GM18520 (cell line): ENCODE measurements at regions not wholly inside any gene's neighbourhood (a gene's known extent, or its start where the extent isn't known, plus 50 kb on each side); places are given as distances from the start of the nearest gene placed in this dataset.

Experiments
- ATAC-seq: cut with Tn5 transposase; IDR thresholded peaks from one replicate; pipeline ENCODE4 v1.9.1; 2021; ENCODE audit not compliant: unreplicated experiment

DNA sequence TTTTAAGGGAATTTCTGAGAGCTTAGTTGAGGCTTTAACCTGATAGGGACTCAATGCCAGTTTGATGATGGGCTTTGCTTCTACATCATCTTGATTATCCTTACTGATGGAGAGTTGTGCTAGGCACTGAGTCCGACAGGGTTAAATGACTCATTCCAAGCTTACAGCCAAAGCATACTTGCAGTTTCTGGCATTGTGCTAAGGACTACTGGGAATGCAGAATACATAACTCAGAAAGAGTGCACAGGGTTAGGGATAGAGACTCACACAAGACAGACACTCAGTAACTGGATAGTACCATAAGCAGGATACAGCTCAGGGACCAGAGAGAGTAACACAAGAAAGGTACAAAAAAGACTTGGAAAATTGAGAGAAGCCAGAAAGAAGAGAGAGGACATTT, 94.1 kb upstream of the SLC14A2 start:
- ATAC-seq: no peak

DNA sequence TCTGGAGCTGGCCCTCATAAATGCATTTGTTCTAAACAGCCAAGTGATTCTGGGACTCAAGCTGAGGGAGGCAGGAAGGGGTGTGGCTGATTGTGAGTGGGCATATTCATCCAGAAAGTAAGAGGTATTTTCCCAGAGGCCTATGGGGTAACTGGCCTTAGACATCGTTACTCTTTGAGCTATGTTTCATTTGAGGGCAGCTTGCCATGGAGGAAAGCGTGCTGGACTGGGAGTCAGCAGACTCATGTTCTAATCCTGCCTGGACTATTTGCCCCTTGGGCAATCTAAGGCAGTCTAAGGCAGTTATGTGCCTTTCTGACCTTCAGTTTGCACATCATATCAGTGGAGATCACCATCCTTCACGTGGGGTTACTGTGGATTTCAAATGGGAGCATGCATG, 93.5 kb upstream of the SLC14A2 start:
- ATAC-seq: no peak

DNA sequence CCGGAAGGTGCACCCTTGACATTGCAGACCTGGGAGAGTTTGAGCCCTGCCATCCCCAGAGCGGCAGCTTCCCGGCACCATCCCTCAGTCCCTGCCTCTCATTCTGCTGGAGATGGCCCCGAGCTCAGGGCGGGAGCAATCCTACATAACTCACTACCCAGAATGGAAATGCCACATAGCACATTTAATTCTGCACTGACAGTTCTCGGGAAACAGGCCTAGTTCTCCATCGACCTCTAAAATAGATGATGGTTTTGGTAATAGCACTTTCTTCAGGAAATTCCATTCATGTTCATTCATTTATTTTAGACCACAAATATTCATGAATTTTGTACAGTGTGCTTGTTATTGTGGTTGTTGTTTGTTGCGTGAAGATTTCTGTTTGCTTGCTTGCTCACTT, 92.9 kb upstream of the SLC14A2 start:
- ATAC-seq: no peak

DNA sequence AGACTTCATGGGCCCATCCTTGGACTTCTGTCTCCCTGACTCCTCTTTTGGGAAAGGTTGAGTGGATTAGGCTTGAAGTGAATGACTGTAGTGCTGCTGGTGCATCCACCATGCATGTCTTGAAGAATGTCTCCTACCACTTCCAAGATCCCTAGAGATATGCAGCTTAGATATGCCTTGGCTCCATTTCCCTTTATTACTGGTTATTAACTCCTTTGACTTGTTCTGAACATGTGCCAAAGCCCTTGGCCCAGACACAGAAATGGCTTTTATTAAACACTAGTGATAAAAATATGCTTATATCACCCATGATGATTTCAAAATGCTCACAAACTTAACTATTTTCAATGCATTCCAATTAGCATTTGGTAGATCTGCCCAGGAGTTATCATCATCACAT, 90.0 kb upstream of the SLC14A2 start:
- no peak for ATAC-seq

DNA sequence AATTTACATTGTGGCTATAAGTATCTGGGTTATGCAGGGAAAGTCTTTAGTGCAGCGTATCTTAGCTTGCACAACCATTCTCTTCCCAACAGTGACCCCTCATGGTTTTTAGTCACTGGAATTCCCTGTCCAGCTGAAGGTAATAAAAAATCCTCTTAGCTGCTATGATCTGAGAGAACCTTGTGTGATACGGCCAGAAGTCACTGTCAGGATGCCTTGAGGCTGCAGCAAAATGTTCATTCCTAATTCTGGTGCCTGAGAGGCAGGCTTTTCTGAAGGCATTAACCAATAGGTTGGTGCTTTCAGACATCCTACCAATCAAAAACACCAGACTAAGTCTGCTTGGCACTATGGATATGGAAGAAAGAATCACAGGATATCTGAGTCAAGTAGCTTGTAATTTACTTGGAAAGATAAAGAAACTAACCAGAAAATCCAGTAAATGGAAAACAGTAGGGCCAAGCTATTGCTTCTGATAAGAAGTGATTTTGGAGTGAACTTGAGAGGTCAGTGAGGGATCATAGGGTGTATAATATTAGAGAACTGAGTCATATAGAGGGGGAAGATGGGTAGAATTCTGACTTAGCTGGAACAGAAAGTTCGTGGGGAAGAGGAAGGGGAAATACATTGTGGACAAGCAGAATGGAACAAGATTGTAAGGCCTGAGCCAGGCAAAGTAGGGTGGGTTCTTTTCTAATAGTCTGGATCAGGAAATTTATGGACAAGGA, 89.0 kb upstream of the SLC14A2 start:
- no peak for ATAC-seq

DNA sequence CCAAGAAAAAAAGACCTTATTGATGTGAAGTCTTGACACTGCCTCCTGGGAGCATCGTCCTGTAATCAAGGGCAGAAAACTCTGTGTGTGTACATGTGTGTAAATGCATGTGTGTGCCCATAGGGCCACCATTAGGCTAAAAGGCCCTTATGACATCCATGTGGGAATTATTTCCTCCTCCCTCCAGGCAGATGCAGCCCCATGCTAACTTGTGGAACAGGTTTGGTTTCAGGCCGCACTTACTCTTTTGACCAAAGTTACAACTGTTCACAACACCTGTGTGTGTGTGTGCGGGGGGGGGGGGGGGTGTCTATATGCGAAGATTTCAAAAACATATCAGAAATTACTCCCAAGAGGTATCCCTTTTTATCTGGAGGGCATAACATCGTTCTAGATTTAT, 87.4 kb upstream of the SLC14A2 start:
- no peak for ATAC-seq

DNA sequence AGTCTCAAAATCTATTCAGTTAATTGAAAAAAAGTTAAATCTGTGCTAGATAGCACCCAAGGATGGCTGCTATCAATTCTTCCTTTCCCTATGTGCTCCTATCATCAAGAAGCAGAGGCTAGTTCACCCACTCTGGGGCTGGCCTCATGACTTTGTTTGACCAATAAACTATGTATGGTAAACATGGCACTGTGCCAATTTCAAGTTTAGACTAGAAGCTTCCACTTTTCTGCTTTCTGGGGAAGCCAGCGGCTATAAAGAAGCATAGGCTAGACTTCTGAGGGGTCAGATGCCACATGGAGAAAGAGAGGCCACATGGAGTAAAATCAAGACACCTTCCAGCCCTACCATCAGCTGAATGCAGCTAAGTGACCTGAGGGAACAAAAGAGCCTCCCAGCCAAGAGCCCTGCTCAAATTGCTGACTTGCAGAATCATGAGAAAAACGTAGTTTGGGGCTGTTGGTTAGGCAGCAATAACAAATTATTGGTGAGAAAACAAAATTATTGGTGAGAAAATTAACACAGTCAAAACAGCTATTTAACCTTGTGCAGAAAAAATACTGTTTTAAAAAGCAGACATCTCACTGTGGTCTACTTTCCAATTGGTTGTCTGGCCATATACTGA, 86.5 kb upstream of the SLC14A2 start:
- ATAC-seq: no peak

DNA sequence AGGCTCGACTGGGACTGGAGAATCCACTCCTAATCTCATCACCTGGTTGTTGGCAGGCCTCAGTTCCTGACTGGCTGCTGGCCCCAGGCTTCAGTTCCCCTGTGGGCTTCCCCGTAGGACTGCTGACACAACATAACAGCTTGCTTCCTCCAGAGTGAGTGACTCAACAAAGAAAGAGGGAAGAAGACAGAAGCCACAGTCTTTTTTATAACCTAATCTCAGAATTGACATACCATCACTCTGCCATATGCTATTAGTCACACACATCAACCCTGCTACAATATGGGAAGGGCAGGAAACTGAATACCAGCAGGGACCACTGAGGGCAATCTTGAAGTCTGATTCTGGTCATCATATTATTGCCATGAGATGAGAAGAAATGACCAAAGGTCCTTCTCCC, 76.8 kb upstream of the SLC14A2 start:
- no peak for ATAC-seq

DNA sequence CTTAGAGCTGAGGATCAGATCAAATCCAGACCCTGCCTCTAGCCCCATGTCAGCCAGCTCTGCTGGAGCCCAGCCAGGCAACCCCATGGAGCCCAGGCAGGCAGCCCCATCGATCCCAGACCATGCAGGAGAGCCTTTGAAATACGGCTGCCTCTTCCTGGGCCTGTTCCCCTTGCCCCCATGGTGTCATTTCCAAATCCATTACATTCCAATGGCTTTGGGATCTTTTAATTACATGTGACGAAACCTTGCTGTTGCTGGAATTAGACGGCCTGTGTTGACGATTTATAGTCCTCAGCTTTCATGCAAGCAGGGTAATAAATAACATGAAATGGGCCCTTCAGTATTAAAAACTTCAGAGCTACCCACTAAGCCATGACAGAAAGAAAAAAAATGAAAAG, 75.8 kb upstream of the SLC14A2 start:
- no peak for ATAC-seq

DNA sequence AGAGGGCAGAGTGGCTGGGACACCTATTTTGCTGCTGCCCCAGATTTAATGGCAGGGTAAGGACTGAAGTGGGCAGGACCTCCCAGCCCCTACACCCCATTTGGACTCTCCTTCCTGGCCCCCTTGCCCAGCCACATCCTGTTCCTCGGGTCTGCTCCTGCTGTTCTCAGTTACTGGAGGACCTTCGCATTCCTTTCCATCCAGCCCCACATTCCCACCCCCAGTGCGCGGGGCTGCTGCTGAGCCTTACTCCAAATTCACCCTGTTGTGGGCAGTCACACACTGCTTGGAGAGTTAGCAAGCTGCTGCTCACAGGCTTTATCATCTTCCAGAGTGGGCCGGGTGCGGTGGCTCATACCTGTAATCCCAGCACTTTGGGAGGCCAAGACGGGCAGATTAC, 75.2 kb upstream of the SLC14A2 start:
- ATAC-seq: no peak

DNA sequence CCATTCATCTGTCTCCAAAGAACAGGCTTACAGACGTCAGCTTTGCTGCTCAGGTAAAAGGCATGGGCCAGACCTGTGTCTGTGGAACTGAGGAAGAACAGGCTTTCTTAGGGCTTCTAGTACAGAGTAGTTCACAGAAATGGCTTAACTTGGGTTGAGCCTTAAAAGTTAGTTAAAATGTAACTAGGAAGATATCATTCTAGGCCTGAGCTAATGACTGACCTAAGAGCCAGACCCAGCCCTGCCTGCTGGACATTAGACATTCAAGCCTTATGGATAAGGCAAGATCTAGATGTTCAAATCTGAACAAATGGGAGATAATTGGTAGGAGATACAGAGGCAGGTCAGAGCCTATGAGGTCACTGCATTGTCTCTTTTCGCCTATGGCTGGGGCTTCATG, 73.9 kb upstream of the SLC14A2 start:
- ATAC-seq: no peak

DNA sequence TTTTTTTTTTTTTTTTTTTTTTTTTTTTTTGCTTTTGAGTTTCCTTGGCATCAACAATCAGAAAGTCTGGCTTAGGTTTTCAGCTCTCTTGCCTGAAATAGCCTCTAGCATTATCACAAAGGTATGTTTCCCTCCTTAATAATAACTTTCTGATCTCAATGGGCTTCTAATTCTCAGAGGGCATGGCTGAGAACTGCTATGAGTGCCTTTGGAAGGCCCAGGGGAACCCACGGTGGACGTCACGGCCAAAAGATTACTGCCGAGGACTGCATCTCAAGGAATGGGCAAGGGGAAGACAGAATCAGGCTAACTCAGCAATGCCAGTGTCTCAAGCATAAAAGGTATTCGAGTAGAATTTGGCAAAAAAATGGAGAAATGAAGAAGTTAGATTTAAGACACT, 73.2 kb upstream of the SLC14A2 start:
- no peak for ATAC-seq

DNA sequence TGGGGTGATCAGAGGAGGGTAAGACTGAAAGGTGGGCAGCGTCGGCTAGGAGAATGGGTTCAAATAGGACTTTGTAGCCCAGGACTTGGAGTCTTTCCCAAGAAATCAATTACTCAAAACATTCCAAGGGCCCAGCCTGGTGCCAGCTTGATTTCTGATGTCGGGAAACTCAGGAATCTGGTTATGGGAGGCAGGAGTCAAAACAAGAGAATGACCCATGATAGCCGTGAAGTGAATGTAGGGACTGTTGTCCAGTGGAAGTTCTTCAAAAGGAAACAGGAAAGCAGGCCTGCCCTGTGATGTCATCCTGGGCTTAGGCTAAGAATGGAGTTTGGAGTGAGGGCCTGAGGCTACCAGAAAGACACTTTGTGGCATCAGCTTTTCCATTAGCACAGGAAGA, 67.4 kb upstream of the SLC14A2 start:
- ATAC-seq: no peak

DNA sequence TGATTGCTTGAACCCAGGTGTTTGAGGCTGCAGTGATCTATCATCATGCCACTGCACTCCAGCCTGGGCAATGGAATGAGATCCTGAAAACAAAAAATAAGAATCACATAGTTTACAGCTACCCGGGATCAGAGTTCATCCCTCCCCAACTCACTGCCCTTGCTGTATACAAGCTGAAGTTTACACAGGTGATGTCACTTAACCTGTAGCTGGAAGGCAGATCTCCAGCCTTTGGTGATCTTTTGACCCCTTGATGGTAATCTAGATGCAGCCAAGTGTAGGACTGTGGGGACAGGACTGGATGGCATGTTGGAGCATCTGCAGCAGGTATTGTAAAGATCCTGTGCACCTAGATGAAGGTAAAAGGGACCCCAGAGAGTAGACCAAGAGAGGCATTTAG, 66.7 kb upstream of the SLC14A2 start:
- no peak for ATAC-seq

DNA sequence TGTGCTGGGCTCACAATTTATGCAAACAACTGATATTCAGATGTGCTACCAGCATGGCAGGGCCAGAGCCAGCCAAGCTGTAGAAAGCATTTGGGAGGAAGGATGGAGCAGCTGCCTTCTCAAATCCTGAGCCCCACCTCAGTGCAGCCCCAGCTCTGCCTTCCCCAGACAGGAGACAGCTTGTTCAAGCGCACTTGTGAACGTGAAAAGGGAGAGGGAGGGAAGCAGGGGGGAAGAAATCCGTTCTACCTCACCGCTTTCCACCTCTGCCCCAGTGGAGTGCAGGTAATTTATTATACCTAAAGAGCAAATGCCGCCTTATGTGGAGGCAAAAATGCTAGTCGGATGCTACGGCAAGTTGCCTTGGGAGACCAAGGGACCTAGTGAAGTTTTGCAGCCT, 66.0 kb upstream of the SLC14A2 start:
- ATAC-seq: no peak

DNA sequence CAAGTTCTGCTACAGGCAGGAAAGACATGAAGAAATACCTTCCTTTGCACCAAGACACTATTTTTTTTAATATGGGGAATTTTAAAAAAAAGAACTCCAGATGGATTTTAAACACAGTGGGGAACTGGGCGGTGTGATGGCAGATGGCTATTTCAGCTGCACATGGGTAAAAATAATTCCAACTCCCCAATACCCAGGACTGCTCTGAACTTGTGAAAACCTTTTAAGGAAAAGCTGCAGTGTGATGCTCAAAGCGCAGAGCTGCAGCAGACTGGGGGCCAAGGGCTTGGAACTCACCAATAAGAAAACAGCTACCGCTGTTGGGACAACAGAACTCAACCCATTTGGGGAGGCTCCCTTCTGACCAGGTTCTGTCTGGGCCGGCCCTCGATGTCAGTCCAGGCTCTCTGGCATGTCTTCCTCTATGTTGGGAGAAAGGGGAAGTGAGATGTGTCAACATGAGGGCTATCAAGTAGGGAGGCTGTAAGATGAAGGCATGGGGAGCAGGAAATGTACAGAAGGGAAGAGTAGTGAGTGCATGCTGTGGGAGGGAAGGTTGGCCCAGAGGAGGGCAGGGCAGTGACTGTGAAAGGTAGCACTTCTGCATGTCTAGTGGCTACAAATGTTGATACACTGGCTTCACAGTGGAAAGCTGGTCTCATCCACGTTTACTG, 64.0 kb upstream of the SLC14A2 start:
- ATAC-seq: no peak

DNA sequence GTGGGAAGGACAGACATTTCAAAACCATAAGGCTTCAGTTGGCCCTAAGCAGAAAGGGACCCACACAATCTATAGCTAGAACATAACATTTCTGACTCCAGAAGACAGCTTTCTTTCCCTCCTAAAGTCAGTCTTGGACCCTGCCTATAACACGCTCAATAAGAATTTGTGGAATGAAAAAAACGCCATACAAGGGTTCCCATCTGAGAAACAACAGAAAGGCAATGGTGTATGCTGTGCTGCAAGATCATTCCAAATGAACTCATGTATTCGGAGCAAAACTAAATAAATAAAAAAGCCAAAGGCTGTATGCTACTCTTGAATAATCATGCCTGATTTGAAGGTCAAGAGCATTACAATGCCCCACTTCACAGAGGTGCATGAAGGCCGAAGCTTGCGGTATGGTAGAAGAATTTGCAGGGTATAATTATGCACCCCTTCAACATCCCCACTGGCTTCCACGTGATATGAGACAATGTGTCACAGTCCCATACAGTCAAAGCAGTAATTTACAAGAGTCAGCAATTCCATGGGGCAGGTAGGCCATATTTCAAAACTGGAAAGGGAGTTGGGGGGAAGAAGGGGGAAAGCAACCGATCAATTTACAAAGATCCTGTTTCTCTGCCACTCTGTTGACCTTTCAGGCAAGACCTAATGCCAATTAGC, 61.4 kb upstream of the SLC14A2 start:
- no peak for ATAC-seq

DNA sequence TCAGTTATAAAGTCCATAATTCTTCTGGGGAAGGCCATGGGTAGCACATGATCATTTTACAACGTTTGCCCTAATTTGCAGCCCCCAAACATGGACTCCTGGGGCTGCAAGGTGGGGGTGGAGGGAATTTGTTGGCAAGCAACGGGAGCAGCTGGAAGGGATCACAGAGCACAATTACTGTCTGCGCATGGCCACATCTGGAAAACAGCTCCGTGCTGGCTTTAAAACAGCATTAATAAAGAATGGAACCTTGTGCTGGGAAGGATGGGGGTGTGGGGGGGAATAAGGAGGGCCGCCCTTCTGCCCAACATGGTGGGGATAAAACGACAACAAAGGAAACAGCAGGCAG, 60.9 kb upstream of the SLC14A2 start:
- ATAC-seq: no peak

DNA sequence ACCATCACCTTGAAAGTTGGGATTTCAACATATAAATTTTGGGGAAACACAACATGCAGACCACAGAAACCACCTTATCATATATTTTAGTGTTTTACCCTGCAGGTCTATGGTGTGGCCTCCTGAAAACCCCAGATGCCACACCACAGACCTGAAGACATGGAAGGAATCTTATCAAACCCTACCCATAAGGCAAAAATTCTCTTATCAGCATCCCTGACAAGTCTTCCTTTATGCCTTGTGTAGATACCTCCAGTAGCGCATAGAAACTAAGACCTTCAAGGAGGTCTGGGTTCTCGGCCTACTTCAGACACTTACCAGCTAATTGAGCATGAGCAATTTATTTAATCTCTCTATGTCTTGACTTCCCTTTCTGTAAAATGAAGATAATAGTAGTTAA, 59.1 kb upstream of the SLC14A2 start:
- ATAC-seq: no peak

DNA sequence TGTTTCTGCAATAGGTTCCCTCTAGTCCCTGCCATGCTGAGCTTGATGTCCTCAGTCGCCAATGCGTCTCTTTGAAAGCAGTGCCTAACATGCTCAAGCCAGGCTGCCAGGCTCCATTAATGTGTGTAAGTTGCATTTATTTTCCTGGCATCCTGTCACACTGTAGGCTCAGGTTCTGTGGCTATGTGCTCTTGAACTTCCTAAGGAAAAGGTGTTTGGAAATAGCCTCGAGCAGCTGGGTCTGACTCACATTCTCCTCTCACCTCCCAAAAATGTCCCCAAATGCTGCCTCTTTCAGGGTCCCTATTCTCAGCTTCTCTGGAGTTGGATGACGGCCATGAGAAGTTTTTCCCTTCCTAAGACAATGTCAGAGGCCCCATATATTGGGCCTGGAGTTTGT, 58.0 kb upstream of the SLC14A2 start:
- ATAC-seq: no peak

DNA sequence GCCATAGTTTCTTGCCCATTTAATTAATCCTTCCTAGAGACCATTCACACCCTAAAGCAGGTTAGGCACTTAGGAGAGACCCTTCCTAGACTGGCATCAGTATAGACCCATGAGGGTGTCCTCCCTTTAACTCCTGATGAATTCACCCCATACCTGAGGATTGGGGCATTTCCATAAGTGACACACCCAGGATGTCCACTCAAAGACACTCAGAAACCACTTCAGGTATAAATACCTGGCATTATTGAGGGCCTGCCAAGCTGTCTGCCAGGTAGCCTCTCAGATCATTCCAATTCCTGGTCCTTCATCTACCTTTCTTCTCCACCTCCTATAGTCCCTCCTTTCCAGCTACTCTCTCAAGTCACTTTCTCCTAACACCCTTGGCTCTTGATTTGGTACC, 57.5 kb upstream of the SLC14A2 start:
- no peak for ATAC-seq

DNA sequence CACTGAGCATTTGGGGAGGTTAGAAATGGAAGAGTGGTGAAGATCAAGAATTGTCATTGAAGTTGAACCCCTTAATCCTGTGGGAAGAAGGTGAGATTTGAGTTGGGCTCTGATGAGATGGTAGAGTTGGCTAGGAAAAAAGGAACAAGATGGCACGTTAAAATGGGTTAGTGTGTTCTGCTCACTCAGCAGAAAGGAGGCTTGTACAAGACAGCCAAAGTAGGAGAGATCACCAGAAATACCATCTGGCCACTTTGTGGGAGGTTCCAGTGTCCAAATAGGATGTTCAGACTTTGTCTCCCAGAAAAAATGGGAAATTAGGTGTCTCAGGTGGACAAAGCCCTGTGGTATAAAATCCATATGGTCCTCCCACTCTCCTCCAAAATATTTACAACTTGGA, 56.0 kb upstream of the SLC14A2 start:
- no peak for ATAC-seq
